OCI-LY3 (cell line): ENCODE measurements at regions not wholly inside any gene's neighbourhood (a gene's known extent, or its start where the extent isn't known, plus 50 kb on each side); places are given as distances from the start of the nearest gene placed in this dataset.
A peak's percentile ranks its signal among the peaks of the same experiment; 100 is the strongest.

Experiments
- H2AFZ ChIP-seq: fragments of 200-600, 300-600 bp; shearing (Covaris generic); 2 replicates; pipeline ENCODE4 v1.6.0; 2014; ENCODE audit warnings: antibody characterized with exemption, low read depth, low read length
- H3K27ac ChIP-seq: fragments of 200-600, 300-600 bp; sonication (generic); 2 replicates; pipeline ENCODE4 v1.5.1; 2014; ENCODE audit warnings: mild to moderate bottlenecking, low read length, moderate library complexity, mixed read lengths
- H3K27me3 ChIP-seq: fragments of 200-600, 300-600 bp; sonication (generic); 2 replicates; pipeline ENCODE4 v1.6.1; 2014; ENCODE audit warnings: low read depth, low read length, mixed read lengths
- H3K36me3 ChIP-seq: fragments of 200-600, 300-600 bp; sonication (generic); replicated peaks from 2 replicates; pipeline ENCODE3; 2014; ENCODE audit warnings: low read depth, low read length, mixed read lengths
- H3K4me1 ChIP-seq: fragments of 300-600, 200-600 bp; sonication (generic); 2 replicates; pipeline ENCODE4 v1.6.1; 2014; ENCODE audit warnings: low read length, mixed read lengths
- H3K4me2 ChIP-seq: fragments of 200-600, 300-600 bp; sonication (generic); 2 replicates; pipeline ENCODE4 v1.6.1; 2014; ENCODE audit warnings: low read length, mixed read lengths
- H3K4me3 ChIP-seq: fragments of 300-600, 200-600 bp; sonication (generic); 2 replicates; pipeline ENCODE4 v1.5.1; 2014; ENCODE audit warnings: antibody characterized with exemption, mild to moderate bottlenecking, low read length, moderate library complexity
- H3K79me2 ChIP-seq: fragments of 300-600, 200-600 bp; shearing (Covaris generic); 2 replicates; pipeline ENCODE4 v1.6.1; 2014; ENCODE audit warnings: mild to moderate bottlenecking, low read length, mixed read lengths
- H3K9ac ChIP-seq: fragments of 300-600, 200-600 bp; shearing (Covaris generic); 2 replicates; pipeline ENCODE4 v1.6.0; 2014; ENCODE audit warnings: mild to moderate bottlenecking, low read length, moderate library complexity
- H3K9me3 ChIP-seq: fragments of 200-600, 300-600 bp; shearing (Covaris generic); 2 replicates; pipeline ENCODE4 v1.6.1; 2014; ENCODE audit warnings: low read length, mixed read lengths; ENCODE audit not compliant: insufficient read depth
- H4K20me1 ChIP-seq: fragments of 200-600, 300-600 bp; sonication (generic); 2 replicates; pipeline ENCODE4 v1.6.1; 2016; ENCODE audit warnings: low read length, mixed read lengths; ENCODE audit not compliant: insufficient read depth
- CTCF ChIP-seq: fragments of 200-600, 300-600 bp; sonication (generic); IDR thresholded peaks from 2 replicates; pipeline ENCODE4 v1.5.1; 2014; ENCODE audit warnings: antibody characterized with exemption, low read length, low read depth
- EZH2phosphoT487 ChIP-seq: fragments of 200-600 bp; shearing (Covaris generic); IDR thresholded peaks from 2 replicates; pipeline ENCODE4 v1.6.1; 2018; ENCODE audit warnings: antibody characterized with exemption, mixed run types, low read depth

- Histone ChIP-seq H3K9ac (no peak overlapping the region), H3K36me3 (no peaks in the 10 kb centered on the region), H3K27ac (peak overlapping the region; percentile 14), H2AFZ (no peak overlapping the region), H3K79me2 (no peaks in the 10 kb centered on the region), H3K9me3 (no peaks in the 10 kb centered on the region), H3K4me2 (peak overlapping the region; percentile 74), H4K20me1 (no peaks in the 10 kb centered on the region), H3K4me1 (peaks cover 23% of the 10 kb centered on the region), H3K4me3 (no peak overlapping the region), H3K27me3 (no peaks in the 10 kb centered on the region)
- TF ChIP-seq CTCF (no peak), EZH2phosphoT487 (no peak)
Measured at GRCh38 chr3:6228958-6229683, 631.8 kb upstream of the GRM7 start.

GRCh38 chr3:6229778-6230410 lies 631.0 kb upstream of the GRM7 start:
- Histone ChIP-seq H3K4me2 (peak overlapping the region; percentile 74), H3K4me3 (peak overlapping the region; percentile 48), H3K9me3 (no peaks in the 10 kb centered on the region), H3K4me1 (peaks cover 23% of the 10 kb centered on the region), H2AFZ (peak overlapping the region; percentile 38; the same call in 1 of the 2 replicates), H3K27ac (peak overlapping the region; percentile 14), H3K9ac (0 out of 2 replicates have a peak overlapping the region, but pooled peaks have one; percentile 13), H3K36me3 (no peaks in the 10 kb centered on the region), H3K27me3 (no peaks in the 10 kb centered on the region), H3K79me2 (no peaks in the 10 kb centered on the region), H4K20me1 (no peaks in the 10 kb centered on the region)
- TF ChIP-seq EZH2phosphoT487, result no peak
- TF ChIP-seq CTCF, result no peak

- H3K36me3 ChIP-seq, result no peaks in the 10 kb centered on the region
- TF ChIP-seq EZH2phosphoT487 (no peak), CTCF (no peak)
- no peak overlapping the region for H3K4me3 ChIP-seq
- no peaks in the 10 kb centered on the region for H3K79me2 ChIP-seq
- no peak overlapping the region for H3K27ac ChIP-seq
- H3K27me3 ChIP-seq, result no peaks in the 10 kb centered on the region
- H3K4me2 ChIP-seq, result no peak overlapping the region
- no peak overlapping the region for H3K9ac ChIP-seq
- no peaks in the 10 kb centered on the region for H4K20me1 ChIP-seq
- H2AFZ ChIP-seq, result no peak overlapping the region
- H3K9me3 ChIP-seq, result peaks cover 2% of the 10 kb centered on the region; the same call in 1 of the 2 replicates
- H3K4me1 ChIP-seq, result no peaks in the 10 kb centered on the region
Measured at GRCh38 chr3:6242104-6242503, 618.8 kb upstream of the GRM7 start.

GRCh38 chr3:6248528-6248927 lies 612.4 kb upstream of the GRM7 start:
- H3K9me3 ChIP-seq, result no peaks in the 10 kb centered on the region
- H4K20me1 ChIP-seq, result no peaks in the 10 kb centered on the region
- H3K4me1 ChIP-seq, result peaks cover 24% of the 10 kb centered on the region
- H3K4me2 ChIP-seq, result no peak overlapping the region
- no peaks in the 10 kb centered on the region for H3K36me3 ChIP-seq
- H3K79me2 ChIP-seq, result no peaks in the 10 kb centered on the region
- H3K27ac ChIP-seq, result no peak overlapping the region
- no peak overlapping the region for H2AFZ ChIP-seq
- H3K27me3 ChIP-seq, result no peaks in the 10 kb centered on the region
- TF ChIP-seq CTCF, result no peak
- no peak for TF ChIP-seq EZH2phosphoT487
- no peak overlapping the region for H3K9ac ChIP-seq
- no peak overlapping the region for H3K4me3 ChIP-seq
